Smooth muscle cell (in vitro differentiated cells): ENCODE measurements at regions not wholly inside any gene's neighbourhood (a gene's known extent, or its start where the extent isn't known, plus 50 kb on each side); places are given as distances from the start of the nearest gene placed in this dataset.
A peak's percentile ranks its signal among the peaks of the same experiment; 100 is the strongest.

Experiments used
- DNase-seq: peaks from one replicate; lab custom pipeline; 2025; ENCODE audit not compliant: unreplicated experiment; lab: John Stamatoyannopoulos, UW
- H2AFZ ChIP-seq: fragments of 200-600 bp; sonication (generic); 2 replicates; pipeline ENCODE4 v1.6.0; 2016; ENCODE audit warnings: antibody characterized with exemption, low read depth, mild to moderate bottlenecking
- H3F3A ChIP-seq: fragments of 200-600 bp; sonication (generic); 2 replicates; pipeline ENCODE4 v1.6.0; 2017; ENCODE audit warnings: antibody characterized with exemption, low read depth
- H3K27ac ChIP-seq: fragments of 200-600 bp; sonication (generic); 2 replicates; pipeline ENCODE4 v1.5.1; 2016; ENCODE audit warnings: low read depth, mild to moderate bottlenecking
- H3K27me3 ChIP-seq: fragments of 200-600 bp; sonication (generic); 2 replicates; pipeline ENCODE4 v1.6.1; 2016; ENCODE audit warnings: low read depth, mild to moderate bottlenecking
- H3K36me3 ChIP-seq: fragments of 200-600 bp; sonication (generic); 2 replicates; pipeline ENCODE4 v1.5.1; 2016; ENCODE audit warnings: low read depth
- H3K4me1 ChIP-seq: fragments of 200-600 bp; sonication (generic); 2 replicates; pipeline ENCODE4 v1.5.1; 2016; ENCODE audit warnings: low read depth
- H3K4me2 ChIP-seq: fragments of 200-600 bp; sonication (generic); 2 replicates; pipeline ENCODE4 v1.6.0; 2016; ENCODE audit warnings: mild to moderate bottlenecking
- H3K4me3 ChIP-seq: fragments of 200-600 bp; sonication (generic); 2 replicates; pipeline ENCODE4 v1.5.1; 2016; ENCODE audit warnings: mild to moderate bottlenecking
- H3K79me2 ChIP-seq: fragments of 200-600 bp; sonication (generic); 2 replicates; pipeline ENCODE4 v1.6.0; 2016; ENCODE audit warnings: low read depth, mild to moderate bottlenecking
- H3K9ac ChIP-seq: fragments of 200-600 bp; sonication (generic); 2 replicates; pipeline ENCODE4 v1.6.0; 2016; ENCODE audit warnings: low read depth
- H3K9me3 ChIP-seq: fragments of 200-600 bp; sonication (generic); replicated peaks from 2 replicates; pipeline ENCODE4 v1.5.1; 2016; ENCODE audit warnings: low read depth
- H4K20me1 ChIP-seq: fragments of 200-600 bp; sonication (generic); 2 replicates; pipeline ENCODE4 v1.6.0; 2016; ENCODE audit warnings: low read depth
- CTCF ChIP-seq: fragments of 200-600 bp; sonication (generic); IDR thresholded peaks from 2 replicates; pipeline ENCODE4 v1.5.1; 2017; ENCODE audit warnings: borderline replicate concordance, mild to moderate bottlenecking, antibody characterized with exemption; ENCODE audit not compliant: insufficient read depth, poor library complexity, severe bottlenecking
- WGBS: methylation state at CpG from one replicate; pipeline ENCODE4 v1.1.7; 2016; ENCODE audit warnings: low lambda C conversion rate; 5-methylcytosine and 5-hydroxymethylcytosine counted together

DNA sequence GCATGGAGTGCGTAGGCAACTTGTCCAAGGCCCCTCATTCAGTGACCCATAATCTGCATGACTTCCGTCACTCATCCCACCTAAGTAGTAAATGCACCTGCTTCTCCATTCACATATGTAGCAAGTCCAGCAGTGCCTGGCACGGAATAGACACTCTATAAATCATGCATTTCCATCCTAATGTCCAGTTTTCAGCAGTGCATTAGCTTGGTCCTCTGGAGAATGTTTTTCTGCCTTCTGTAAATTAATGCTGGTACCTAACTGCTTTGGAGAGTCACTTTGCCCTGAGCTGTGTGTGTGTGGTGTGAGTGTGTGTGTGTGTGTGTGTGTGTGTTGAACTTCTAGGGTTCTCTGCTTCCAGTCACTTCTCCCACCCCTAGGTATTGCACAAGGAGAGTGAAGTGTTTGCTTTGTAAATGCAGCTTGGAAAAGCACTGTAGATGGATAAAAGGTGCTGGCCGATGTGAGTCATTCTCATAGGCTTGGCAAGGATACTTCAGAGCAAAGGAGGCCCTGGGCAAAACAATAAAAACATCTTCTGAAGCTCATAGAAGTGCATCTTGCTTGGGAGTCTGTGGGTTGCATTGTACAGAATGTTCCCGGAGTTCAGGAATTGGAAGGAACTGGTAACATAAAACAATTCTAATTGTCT, 181.8 kb downstream of the KATNAL1 start:
- H3K4me2 ChIP-seq = peak overlapping the region; percentile 39
- no peaks in the 10 kb centered on the region for H4K20me1 ChIP-seq
- no peaks in the 10 kb centered on the region for H3K36me3 ChIP-seq
- DNase-seq = no peak
- no peaks in the 10 kb centered on the region for H3K9me3 ChIP-seq
- H2AFZ ChIP-seq = no peak overlapping the region
- TF ChIP-seq CTCF = no peak
- WGBS = 45% methylated on average over 5 of the region's 5 CpGs
- H3K27ac ChIP-seq = peak overlapping the region; percentile 60
- H3K27me3 ChIP-seq = no peaks in the 10 kb centered on the region
- peaks cover 5% of the 10 kb centered on the region for H3F3A ChIP-seq
- H3K79me2 ChIP-seq = no peaks in the 10 kb centered on the region
- no peak overlapping the region for H3K9ac ChIP-seq
- no peak overlapping the region for H3K4me3 ChIP-seq
- peaks cover 5% of the 10 kb centered on the region for H3K4me1 ChIP-seq

DNA sequence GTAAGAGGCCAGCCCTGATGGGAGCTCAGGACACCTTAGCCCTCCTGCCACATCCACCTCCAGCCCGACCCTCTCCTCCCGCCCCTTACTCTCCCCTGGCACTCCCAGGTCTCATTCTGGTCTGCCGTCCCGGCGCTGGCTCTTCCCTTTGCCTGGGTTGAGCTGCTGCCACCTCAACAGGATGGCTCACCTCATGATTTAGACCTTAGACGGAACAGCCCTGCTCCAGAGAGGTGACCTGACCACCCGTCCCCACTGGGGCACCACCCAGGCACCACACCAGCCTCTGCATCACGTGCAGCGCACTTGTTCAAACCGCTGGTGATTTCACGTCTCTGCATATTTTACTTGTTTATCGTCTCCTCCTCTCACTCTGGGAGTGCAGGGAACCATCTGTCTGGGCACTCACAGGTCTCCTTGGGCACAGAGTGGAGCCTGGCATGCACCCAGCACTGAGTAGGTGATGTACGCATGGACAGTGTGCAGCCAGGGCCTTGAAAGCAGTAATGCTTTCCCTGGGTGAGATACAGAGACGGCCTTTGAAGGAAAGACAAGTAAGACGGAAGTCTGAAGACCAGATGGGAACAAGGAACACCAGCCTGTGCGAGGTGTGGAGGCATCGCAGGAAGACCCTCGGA, 183.1 kb downstream of the KATNAL1 start:
- 96% methylated on average over 18 of the region's 18 CpGs for WGBS
- Histone ChIP-seq H3K4me3 (no peak overlapping the region), H4K20me1 (no peaks in the 10 kb centered on the region), H3K9me3 (no peaks in the 10 kb centered on the region), H3K4me2 (no peak overlapping the region), H3K27me3 (no peaks in the 10 kb centered on the region), H3K79me2 (no peaks in the 10 kb centered on the region), H2AFZ (no peak overlapping the region), H3K27ac (no peak overlapping the region), H3K36me3 (no peaks in the 10 kb centered on the region), H3K9ac (no peak overlapping the region), H3F3A (peaks cover 12% of the 10 kb centered on the region), H3K4me1 (peaks cover 12% of the 10 kb centered on the region)
- TF ChIP-seq CTCF = no peak
- no peak for DNase-seq

DNA sequence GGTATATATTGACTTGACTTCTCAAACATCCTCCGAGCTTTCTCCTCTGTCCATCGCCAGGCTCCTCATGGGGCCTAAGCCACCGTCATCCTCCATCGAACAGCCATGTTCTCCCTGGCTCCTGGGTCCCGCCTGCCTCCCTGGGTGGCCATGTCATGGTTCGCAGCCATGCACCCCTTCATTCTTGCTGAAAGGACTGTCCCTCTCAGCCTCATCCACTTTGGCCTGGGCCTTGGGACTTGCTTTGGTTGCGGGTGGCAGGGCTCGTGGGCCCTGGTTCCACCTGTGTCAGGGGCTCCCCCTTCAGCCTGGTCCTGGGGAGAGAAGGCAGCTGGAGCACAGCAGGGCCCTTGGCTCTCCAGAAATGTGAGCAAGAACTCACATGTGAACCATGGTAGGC, 183.8 kb downstream of the KATNAL1 start:
- H3K27me3 ChIP-seq = no peaks in the 10 kb centered on the region
- H4K20me1 ChIP-seq = no peaks in the 10 kb centered on the region
- no peaks in the 10 kb centered on the region for H3K36me3 ChIP-seq
- H3K9ac ChIP-seq = no peak overlapping the region
- no peak overlapping the region for H3K27ac ChIP-seq
- no peaks in the 10 kb centered on the region for H3K9me3 ChIP-seq
- no peak for DNase-seq
- peaks cover 14% of the 10 kb centered on the region for H3K4me1 ChIP-seq
- H2AFZ ChIP-seq = no peak overlapping the region
- WGBS = 98% methylated on average over 8 of the region's 8 CpGs
- no peak overlapping the region for H3K4me3 ChIP-seq
- H3K4me2 ChIP-seq = no peak overlapping the region
- H3F3A ChIP-seq = peaks cover 12% of the 10 kb centered on the region
- no peak for TF ChIP-seq CTCF
- H3K79me2 ChIP-seq = no peaks in the 10 kb centered on the region

- Histone ChIP-seq H3K79me2 (no peaks in the 10 kb centered on the region), H3K36me3 (no peaks in the 10 kb centered on the region), H3K9ac (no peak overlapping the region), H3K27me3 (no peaks in the 10 kb centered on the region), H3K27ac (no peak overlapping the region), H3K9me3 (no peaks in the 10 kb centered on the region), H4K20me1 (no peaks in the 10 kb centered on the region), H2AFZ (no peak overlapping the region), H3K4me1 (peaks cover 20% of the 10 kb centered on the region), H3K4me2 (no peak overlapping the region), H3F3A (peaks cover 15% of the 10 kb centered on the region), H3K4me3 (no peak overlapping the region)
- no peak for DNase-seq
- TF ChIP-seq CTCF = no peak
Measured at GRCh38 chr13:30121666-30122065, 185.7 kb downstream of the KATNAL1 start.
